Choroid plexus epithelial cell (primary cell): ENCODE measurements at regions not wholly inside any gene's neighbourhood (a gene's known extent, or its start where the extent isn't known, plus 50 kb on each side); places are given as distances from the start of the nearest gene placed in this dataset.

Source experiments
- DNase-seq: peaks from one replicate; pipeline ENCODE4 v3.0.0-alpha.2; 2010; ENCODE audit warnings: low read depth
- H3K4me3 ChIP-seq: 2 replicates; pipeline ENCODE4 v1.5.1; 2011; ENCODE audit warnings: low read depth, mild to moderate bottlenecking, control low read depth, low read length, moderate library complexity
- CTCF ChIP-seq: conservative IDR thresholded peaks from 2 replicates; pipeline ENCODE4 v1.5.1; 2011; ENCODE audit warnings: low read depth, mild to moderate bottlenecking, control low read depth, inconsistent platforms, low read length, moderate library complexity

- no peak for DNase-seq
- H3K4me3 ChIP-seq = no peak overlapping the region
- peak; percentile 10 for TF ChIP-seq CTCF
Observed at GRCh38 chr16:64408699-64409098, 713.2 kb downstream of the CDH11 start.

GRCh38 chr16:64406770-64407181 lies 715.1 kb downstream of the CDH11 start:
- no peak for TF ChIP-seq CTCF
- DNase-seq = no peak
- no peak overlapping the region for H3K4me3 ChIP-seq

- no peak overlapping the region for H3K4me3 ChIP-seq
- TF ChIP-seq CTCF = no peak
- DNase-seq = no peak
Observed at GRCh38 chr16:64403352-64403751, 718.5 kb downstream of the CDH11 start.

- no peak for DNase-seq
- no peak for TF ChIP-seq CTCF
- no peak overlapping the region for H3K4me3 ChIP-seq
Observed at GRCh38 chr16:64398793-64399192, 723.1 kb downstream of the CDH11 start.

GRCh38 chr16:64397945-64398508 lies 723.8 kb downstream of the CDH11 start:
- H3K4me3 ChIP-seq = no peak overlapping the region
- TF ChIP-seq CTCF = no peak
- peak; percentile 48 for DNase-seq

GRCh38 chr16:64397042-64397441 lies 724.8 kb downstream of the CDH11 start:
- DNase-seq = peak; percentile 33
- TF ChIP-seq CTCF = no peak
- no peak overlapping the region for H3K4me3 ChIP-seq

GRCh38 chr16:64394061-64394460 lies 727.8 kb downstream of the CDH11 start:
- DNase-seq = no peak
- no peak overlapping the region for H3K4me3 ChIP-seq
- no peak for TF ChIP-seq CTCF
